ENCODE measurements at regions not wholly inside any gene's neighbourhood (a gene's known extent, or its start where the extent isn't known, plus 50 kb on each side); places are given as distances from the start of the nearest gene placed in this dataset.

DNA sequence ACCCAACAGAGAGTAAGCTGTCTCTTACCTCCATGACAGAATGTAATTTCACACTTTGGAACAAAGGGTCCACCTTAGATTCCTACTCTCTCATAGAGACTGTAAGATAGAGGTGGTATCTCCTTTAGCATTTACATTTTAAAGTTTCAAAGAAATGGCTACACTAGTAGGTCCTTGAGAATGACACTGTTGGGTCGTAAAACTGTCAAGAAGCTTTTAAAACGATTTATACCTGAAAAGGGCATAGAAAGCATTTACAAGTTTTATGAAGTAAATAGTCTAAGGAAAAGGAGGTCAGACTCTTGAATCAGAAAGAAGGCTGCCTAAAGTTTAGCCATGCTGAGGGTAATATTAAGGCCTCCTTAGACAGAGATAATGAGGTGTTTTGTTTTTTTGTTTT, 1212.4 kb upstream of the PHF14 start:
- Histone ChIP-seq H3K9me3 (no peaks in the 10 kb centered on the region), H3K4me1 (no peaks in the 10 kb centered on the region), H3K27me3 (no peaks in the 10 kb centered on the region), H3K4me3 (no peak overlapping the region), H3K36me3 (no peaks in the 10 kb centered on the region), H3K27ac (no peak overlapping the region)
- intact Hi-C loops (cut with DNase I) = no loop called here
- ATAC-seq = no peak
- TF ChIP-seq, protein P1, sequence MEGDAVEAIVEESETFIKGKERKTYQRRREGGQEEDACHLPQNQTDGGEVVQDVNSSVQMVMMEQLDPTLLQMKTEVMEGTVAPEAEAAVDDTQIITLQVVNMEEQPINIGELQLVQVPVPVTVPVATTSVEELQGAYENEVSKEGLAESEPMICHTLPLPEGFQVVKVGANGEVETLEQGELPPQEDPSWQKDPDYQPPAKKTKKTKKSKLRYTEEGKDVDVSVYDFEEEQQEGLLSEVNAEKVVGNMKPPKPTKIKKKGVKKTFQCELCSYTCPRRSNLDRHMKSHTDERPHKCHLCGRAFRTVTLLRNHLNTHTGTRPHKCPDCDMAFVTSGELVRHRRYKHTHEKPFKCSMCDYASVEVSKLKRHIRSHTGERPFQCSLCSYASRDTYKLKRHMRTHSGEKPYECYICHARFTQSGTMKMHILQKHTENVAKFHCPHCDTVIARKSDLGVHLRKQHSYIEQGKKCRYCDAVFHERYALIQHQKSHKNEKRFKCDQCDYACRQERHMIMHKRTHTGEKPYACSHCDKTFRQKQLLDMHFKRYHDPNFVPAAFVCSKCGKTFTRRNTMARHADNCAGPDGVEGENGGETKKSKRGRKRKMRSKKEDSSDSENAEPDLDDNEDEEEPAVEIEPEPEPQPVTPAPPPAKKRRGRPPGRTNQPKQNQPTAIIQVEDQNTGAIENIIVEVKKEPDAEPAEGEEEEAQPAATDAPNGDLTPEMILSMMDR (IDR thresholded peaks at IDR 0.05) = no peak
- DNase-seq = no peak

DNA sequence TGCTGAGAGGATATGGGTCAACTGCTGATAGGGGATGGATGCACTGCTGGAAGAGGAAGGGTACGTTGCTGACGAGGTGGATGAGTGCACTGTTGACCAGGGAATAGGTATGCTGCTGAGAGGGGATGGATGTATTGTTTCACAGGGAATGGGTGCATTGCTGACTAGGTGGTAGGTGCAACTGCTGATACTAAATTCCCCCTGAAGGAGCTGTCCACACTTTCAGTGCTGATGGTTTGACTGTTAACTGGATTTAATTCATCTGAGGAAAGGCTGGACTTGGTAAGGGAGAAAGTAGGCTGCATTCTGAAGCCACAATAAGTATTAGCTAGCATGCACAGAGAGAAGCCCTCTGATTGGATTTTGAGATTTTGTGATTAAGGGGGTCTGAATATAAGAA, 1196.8 kb upstream of the PHF14 start:
- H3K27me3 ChIP-seq = no peaks in the 10 kb centered on the region
- H3K4me3 ChIP-seq = no peak overlapping the region
- no peaks in the 10 kb centered on the region for H3K4me1 ChIP-seq
- ATAC-seq = no peak
- DNase-seq = no peak
- no peaks in the 10 kb centered on the region for H3K36me3 ChIP-seq
- H3K9me3 ChIP-seq = peaks cover 0 to 22% of the 10 kb centered on the region in 2 donors
- TF ChIP-seq, protein P1 (IDR thresholded peaks at IDR 0.05) = no peak
- H3K27ac ChIP-seq = no peak overlapping the region
- intact Hi-C loops (cut with DNase I) = no loop called here

- ATAC-seq (no peak), DNase-seq (no peak)
- no peaks in the 10 kb centered on the region for H3K36me3 ChIP-seq
- TF ChIP-seq, protein P1 (IDR thresholded peaks at IDR 0.05) = no peak
- no peak overlapping the region for H3K4me3 ChIP-seq
- H3K27me3 ChIP-seq = no peaks in the 10 kb centered on the region
- intact Hi-C loops (cut with DNase I) = no loop called here
- no peaks in the 10 kb centered on the region for H3K4me1 ChIP-seq
- H3K9me3 ChIP-seq = peaks cover 0 to 15% of the 10 kb centered on the region in 2 donors
- H3K27ac ChIP-seq = no peak overlapping the region
Observed at GRCh38 chr7:9778367-9778766, 1195.3 kb upstream of the PHF14 start.

DNA sequence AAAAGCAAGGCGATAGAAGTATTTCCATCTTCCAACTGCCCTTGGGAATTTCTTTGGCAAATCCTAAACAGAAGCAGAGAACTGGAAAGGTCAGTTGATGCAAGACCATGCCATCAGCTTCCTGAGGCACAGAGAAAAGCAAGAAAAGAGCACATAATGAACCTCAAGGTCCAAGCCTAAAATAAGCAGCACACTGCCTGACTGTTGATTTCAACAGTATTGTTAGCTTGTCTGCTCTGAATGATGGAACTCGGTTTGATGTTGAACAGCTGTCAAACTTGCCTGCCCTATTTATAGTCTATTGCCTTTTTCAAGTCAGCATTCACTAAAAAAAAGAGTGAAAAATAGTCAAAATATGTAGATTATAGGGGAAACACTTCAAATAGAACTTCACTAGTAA, 1192.0 kb upstream of the PHF14 start:
- TF ChIP-seq, protein P1 (IDR thresholded peaks at IDR 0.05) = no peak
- no peak for DNase-seq
- H3K4me1 ChIP-seq = no peaks in the 10 kb centered on the region
- H3K36me3 ChIP-seq = no peaks in the 10 kb centered on the region
- no peaks in the 10 kb centered on the region for H3K27me3 ChIP-seq
- H3K9me3 ChIP-seq = peaks cover 0 to 12% of the 10 kb centered on the region in 2 donors
- no peak overlapping the region for H3K27ac ChIP-seq
- no peak for ATAC-seq
- intact Hi-C loops (cut with DNase I) = no loop called here
- H3K4me3 ChIP-seq = no peak overlapping the region

DNA sequence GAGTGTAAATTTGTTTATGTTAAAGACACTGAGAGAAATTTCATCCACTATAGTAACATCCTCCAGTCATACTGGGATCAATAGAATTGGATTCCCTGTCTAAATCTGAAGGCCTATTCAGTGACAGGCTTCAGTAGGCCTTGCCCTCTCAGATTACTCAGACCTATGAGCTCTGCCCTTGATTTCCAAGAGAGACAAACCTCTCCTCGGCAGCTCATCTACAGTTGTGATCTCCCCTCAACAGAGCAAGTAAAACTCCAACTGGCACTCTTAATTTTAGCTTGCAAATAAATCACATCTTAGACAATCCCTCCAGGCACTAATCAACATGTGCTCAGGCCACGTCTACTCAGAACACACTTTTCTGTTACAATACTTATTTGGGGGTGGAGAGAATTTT, 1191.4 kb upstream of the PHF14 start:
- TF ChIP-seq, protein P1 (IDR thresholded peaks at IDR 0.05) = no peak
- H3K4me1 ChIP-seq = no peaks in the 10 kb centered on the region
- intact Hi-C loops (cut with DNase I) = no loop called here

More for the DNA sequence above, 1191.4 kb upstream of the PHF14 start:
- no peaks in the 10 kb centered on the region for H3K27me3 ChIP-seq
- H3K4me3 ChIP-seq = no peak overlapping the region
- ATAC-seq = no peak
- no peak for DNase-seq
- no peaks in the 10 kb centered on the region for H3K36me3 ChIP-seq
- H3K9me3 ChIP-seq = peaks cover 0 to 12% of the 10 kb centered on the region in 2 donors
- no peak overlapping the region for H3K27ac ChIP-seq

Measured in left lung (tissue), 4 donors.